Subcutaneous abdominal adipose tissue (tissue), 5 donors: ENCODE measurements at regions not wholly inside any gene's neighbourhood (a gene's known extent, or its start where the extent isn't known, plus 50 kb on each side); places are given as distances from the start of the nearest gene placed in this dataset.

Experiments
- H3K27ac ChIP-seq: one replicate; pipeline ENCODE4 v1.7.0; 2013; ENCODE audit warnings: low read depth, mild to moderate bottlenecking, inconsistent platforms, low read length, moderate library complexity
- H3K27me3 ChIP-seq, 5 donors: one replicate each; pipeline ENCODE4 v1.7.0; 2013; ENCODE audit warnings: low read length in 5 of 5, inconsistent platforms in 1 of 5; ENCODE audit not compliant: control insufficient read depth in 5 of 5, insufficient read depth in 4 of 5
- H3K36me3 ChIP-seq, 5 donors: one replicate each; pipeline ENCODE4 v1.7.0; 2013; ENCODE audit warnings: low read length in 5 of 5; ENCODE audit not compliant: control insufficient read depth in 5 of 5, insufficient read depth in 5 of 5
- H3K4me1 ChIP-seq, 5 donors: one replicate each; pipeline ENCODE4 v1.7.0; 2013; ENCODE audit warnings: low read length in 5 of 5, mild to moderate bottlenecking in 3 of 5, moderate library complexity in 1 of 5; ENCODE audit not compliant: control insufficient read depth in 5 of 5, insufficient read depth in 5 of 5
- H3K4me3 ChIP-seq, 5 donors: one replicate each; pipeline ENCODE4 v1.7.0; 2013; ENCODE audit warnings: low read length in 5 of 5, low read depth in 1 of 5
- H3K9ac ChIP-seq, 5 donors: one replicate each; pipeline ENCODE4 v1.7.0; 2013; ENCODE audit warnings: low read length in 5 of 5, mild to moderate bottlenecking in 4 of 5, moderate library complexity in 3 of 5
- H3K9me3 ChIP-seq, 5 donors: one replicate each; pipeline ENCODE4 v1.7.0; 2013; ENCODE audit warnings: low read length in 5 of 5; ENCODE audit not compliant: control insufficient read depth in 5 of 5
- donor health status: healthy.
- donor health status: healthy.
- donor health status: healthy.
- donor health status: healthy.
- donor health status: healthy.

DNA sequence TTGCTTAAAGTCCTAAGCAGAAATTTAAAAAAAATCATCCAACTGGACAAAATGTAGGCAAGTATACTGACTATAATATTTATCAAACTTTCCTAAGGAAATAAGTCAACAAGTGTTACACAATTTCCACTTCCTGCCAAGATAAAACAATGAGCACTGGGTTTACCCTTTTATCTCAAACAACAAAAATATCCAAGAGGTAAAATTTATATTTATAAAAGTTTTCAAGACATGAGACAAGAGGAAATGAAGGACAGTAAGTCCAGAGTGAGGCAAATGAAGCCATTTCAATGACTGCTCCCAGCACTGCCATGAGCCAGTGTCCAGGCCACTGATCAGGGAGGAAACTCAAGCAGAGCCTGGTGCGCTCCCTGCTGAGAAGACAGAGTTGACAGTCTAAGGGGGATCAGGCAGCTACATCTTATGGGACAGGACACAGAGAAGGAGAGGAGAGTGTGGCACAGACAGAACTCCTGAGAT, 439.4 kb downstream of the RAP2B start:
- Histone ChIP-seq H3K9me3 (no peaks in the 10 kb centered on the region), H3K4me1 (peaks cover 0 to 20% (median 6%) of the 10 kb centered on the region in 5 donors), H3K27ac (peak overlapping the region; percentile 39), H3K27me3 (no peaks in the 10 kb centered on the region), H3K4me3 (no peak overlapping the region), H3K9ac (no peak overlapping the region), H3K36me3 (no peaks in the 10 kb centered on the region)

DNA sequence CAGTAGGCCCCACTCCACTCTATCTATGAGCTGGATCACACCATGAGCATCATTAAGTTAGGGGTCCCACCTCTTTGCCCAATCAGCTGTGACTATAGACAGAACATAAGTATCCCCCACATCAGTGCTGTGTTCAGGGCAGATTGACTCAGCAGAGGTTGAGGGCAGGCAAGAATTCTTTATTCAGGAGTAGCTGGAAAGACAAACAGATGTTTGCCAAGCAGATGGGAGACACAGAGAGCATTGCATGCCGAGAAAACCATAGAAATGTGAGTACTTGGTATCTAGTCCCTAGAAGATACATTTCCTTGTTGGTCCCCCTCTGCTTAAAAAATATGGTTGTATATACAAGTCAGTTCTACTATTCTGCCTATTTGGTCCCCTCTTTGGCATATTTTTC, 440.8 kb downstream of the RAP2B start:
- Histone ChIP-seq H3K27me3 (no peaks in the 10 kb centered on the region), H3K4me1 (peaks cover 0 to 20% (median 6%) of the 10 kb centered on the region in 5 donors), H3K4me3 (no peak overlapping the region), H3K27ac (no peak overlapping the region), H3K9ac (no peak overlapping the region), H3K36me3 (no peaks in the 10 kb centered on the region), H3K9me3 (no peaks in the 10 kb centered on the region)

DNA sequence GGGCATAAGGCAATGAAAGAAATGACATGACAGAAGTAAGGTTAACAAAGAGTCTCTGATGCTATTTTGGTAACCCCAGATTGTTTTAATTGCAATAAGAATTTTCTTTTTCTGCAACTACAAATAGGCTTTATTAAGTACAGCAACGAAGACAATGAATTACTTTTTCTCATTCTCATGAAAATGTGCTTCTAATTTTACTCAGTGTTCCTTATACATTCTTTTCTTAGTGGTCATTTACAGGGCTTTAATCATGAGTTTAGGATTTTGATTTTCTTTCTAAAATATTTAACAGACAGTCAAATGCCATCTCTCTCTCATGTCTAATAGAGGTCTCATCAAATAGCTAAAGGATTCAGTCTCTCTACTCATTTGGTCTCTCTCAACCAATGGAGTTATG, 452.1 kb downstream of the RAP2B start:
- no peaks in the 10 kb centered on the region for H3K36me3 ChIP-seq
- peaks cover 0 to 2% (median 0%) of the 10 kb centered on the region in 5 donors for H3K4me1 ChIP-seq

DNA sequence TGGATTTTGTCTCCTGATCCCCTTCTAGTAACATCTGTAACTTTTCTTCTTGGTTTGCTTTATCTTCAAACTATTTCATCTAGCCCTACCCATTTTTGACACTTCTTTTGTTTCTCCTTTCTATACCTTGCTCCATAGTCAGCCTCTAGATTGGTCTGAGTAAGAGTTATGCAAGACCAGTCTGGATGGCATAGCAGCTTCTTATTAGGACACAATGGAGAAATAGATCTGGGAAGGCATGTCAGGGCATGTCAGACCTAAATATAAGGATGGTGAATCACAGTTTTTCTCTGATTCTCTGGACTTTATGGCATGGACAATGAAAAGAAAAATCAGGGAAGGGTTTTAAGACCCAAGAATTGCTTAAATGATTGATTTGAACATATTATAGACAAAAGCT, 452.5 kb downstream of the RAP2B start:
- H3K4me3 ChIP-seq: no peak overlapping the region
- no peak overlapping the region for H3K9ac ChIP-seq
- no peaks in the 10 kb centered on the region for H3K27me3 ChIP-seq
- no peaks in the 10 kb centered on the region for H3K36me3 ChIP-seq
- H3K27ac ChIP-seq: no peak overlapping the region
- H3K9me3 ChIP-seq: no peaks in the 10 kb centered on the region
- H3K4me1 ChIP-seq: peaks cover 0 to 2% (median 0%) of the 10 kb centered on the region in 5 donors

More for the DNA sequence above, 452.1 kb downstream of the RAP2B start:
- no peak overlapping the region for H3K9ac ChIP-seq
- no peak overlapping the region for H3K4me3 ChIP-seq
- H3K27me3 ChIP-seq: no peaks in the 10 kb centered on the region
- H3K27ac ChIP-seq: no peak overlapping the region
- no peaks in the 10 kb centered on the region for H3K9me3 ChIP-seq

DNA sequence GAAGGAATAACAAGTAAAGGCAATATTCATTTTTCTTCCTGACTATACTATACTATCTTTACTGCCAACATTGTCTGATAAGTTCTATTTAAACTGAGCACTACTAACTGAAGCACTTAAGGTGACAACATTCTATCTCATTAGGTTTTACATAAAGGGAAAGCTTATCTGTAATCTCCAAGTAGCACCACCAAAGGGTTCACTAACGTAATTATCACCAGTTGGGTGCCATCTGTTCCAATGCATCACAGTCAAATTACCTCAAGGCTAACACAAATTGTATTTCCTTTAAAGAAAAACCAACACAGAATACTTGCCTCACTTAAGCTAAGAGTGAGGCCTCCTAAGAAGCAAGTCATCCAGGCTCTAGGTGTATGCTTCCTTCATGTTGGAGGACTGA, 453.8 kb downstream of the RAP2B start:
- no peaks in the 10 kb centered on the region for H3K27me3 ChIP-seq
- H3K4me3 ChIP-seq: no peak overlapping the region
- no peaks in the 10 kb centered on the region for H3K36me3 ChIP-seq
- peaks cover 0 to 4% (median 0%) of the 10 kb centered on the region in 5 donors for H3K9me3 ChIP-seq
- H3K4me1 ChIP-seq: peaks cover 0 to 2% (median 0%) of the 10 kb centered on the region in 5 donors
- no peak overlapping the region for H3K9ac ChIP-seq
- no peak overlapping the region for H3K27ac ChIP-seq

DNA sequence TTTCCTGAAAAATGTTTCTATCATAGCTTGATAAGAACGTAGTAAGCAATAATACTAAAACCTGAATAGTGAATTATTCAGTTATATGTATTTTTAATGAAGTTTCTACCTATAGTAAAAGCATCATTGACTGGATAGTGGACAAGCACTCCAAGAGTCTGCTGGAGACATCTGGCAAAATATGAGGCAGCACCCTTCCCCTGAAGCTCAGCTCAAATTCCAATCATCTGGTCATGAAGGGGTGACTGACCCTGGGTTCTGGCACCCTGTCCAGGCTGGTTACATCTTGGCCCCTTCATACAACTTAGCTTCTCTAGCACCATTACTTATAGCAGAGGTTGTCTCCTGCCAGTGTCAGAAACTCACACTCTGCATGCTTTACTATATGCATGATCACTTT, 455.4 kb downstream of the RAP2B start:
- Histone ChIP-seq H3K9me3 (peaks cover 0 to 6% (median 0%) of the 10 kb centered on the region in 5 donors), H3K27ac (no peak overlapping the region), H3K9ac (no peak overlapping the region), H3K4me1 (peaks cover 0 to 2% (median 0%) of the 10 kb centered on the region in 5 donors), H3K27me3 (no peaks in the 10 kb centered on the region), H3K4me3 (no peak overlapping the region), H3K36me3 (no peaks in the 10 kb centered on the region)

DNA sequence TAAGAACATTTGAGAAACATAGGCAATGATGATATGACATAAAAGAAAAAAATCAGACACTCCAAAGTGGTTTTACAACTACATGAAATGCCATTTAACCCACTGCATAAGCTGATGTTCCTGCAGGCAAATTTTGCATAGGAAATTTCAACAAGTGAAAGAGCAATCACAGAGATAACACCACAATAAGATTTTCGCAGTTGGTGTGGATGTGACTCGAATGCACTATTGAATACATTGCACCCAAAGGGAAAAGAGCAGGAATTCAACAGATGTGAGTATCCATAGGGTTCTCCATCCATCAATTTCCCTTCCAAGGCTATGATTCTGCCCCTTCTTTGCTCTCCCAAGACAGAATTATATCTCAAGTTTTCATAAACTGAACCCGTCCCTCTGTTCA, 456.1 kb downstream of the RAP2B start:
- Histone ChIP-seq H3K4me1 (peaks cover 0 to 2% (median 0%) of the 10 kb centered on the region in 5 donors), H3K27me3 (no peaks in the 10 kb centered on the region), H3K9me3 (peaks cover 0 to 6% (median 0%) of the 10 kb centered on the region in 5 donors), H3K4me3 (no peak overlapping the region), H3K9ac (no peak overlapping the region), H3K36me3 (no peaks in the 10 kb centered on the region), H3K27ac (no peak overlapping the region)

DNA sequence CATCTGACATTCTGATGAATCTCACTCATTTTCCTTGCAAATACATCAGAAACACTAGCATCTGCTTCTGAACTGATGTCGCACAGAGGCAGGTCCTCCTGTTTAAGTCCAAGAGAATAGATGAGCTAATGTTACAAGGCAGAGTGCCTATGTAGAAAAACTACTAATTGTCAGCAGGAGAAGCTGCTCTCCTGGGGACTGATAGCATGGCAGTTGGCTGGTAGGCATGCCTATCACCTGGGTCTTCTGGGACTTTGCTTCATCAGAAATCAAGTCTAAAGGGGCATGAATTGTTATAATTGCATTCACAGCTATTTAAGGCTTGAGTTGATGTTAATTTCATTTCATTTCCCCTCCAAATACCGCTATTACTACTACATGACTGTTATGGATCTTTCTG, 457.2 kb downstream of the RAP2B start:
- Histone ChIP-seq H3K9me3 (peaks cover 0 to 6% (median 0%) of the 10 kb centered on the region in 5 donors), H3K27ac (no peak overlapping the region), H3K4me3 (no peak overlapping the region), H3K27me3 (no peaks in the 10 kb centered on the region), H3K4me1 (peaks cover 0 to 2% (median 0%) of the 10 kb centered on the region in 5 donors), H3K9ac (no peak overlapping the region), H3K36me3 (no peaks in the 10 kb centered on the region)

DNA sequence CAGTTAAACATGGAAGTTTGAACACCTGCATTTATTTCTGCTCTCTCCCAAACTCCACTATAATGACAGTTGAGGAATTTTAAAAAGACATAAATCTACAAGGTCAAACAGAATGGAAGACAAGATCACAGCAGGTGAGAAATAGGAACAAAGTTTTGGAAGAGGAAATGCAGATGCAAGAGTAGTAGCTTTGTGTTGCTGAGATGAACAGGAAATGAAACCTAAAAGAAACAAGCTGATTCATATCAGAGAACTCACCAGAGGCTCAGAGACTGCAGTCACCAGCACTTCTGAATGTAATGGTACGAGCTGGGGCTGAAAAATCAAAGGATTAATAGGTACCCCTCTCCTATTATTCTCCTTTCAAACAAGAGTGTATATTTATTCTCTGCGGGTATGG, 459.9 kb downstream of the RAP2B start:
- Histone ChIP-seq H3K36me3 (no peaks in the 10 kb centered on the region), H3K4me3 (no peak overlapping the region), H3K9ac (no peak overlapping the region), H3K4me1 (no peaks in the 10 kb centered on the region), H3K27ac (no peak overlapping the region), H3K9me3 (peaks cover 0 to 6% (median 0%) of the 10 kb centered on the region in 5 donors), H3K27me3 (no peaks in the 10 kb centered on the region)

DNA sequence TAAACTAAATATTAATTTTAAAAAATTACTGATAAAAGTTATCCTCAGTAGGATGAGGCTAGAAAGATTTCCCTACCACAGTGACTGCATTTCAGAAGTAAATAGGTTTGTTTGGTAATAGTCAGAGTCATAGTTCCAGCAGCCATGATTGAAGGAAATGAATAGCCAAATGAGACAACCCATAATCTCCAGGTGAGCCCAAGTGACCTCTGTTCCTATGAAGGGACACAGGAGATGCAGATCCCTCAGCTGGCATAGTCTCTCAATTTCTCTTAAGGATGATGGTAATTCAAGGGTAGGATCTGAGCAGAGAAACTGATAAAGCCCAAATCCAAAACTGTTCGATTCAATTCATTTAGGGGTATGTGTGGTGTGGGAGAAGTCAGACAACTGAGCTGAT, 461.8 kb downstream of the RAP2B start:
- Histone ChIP-seq H3K4me3 (no peak overlapping the region), H3K9ac (no peak overlapping the region), H3K27ac (no peak overlapping the region), H3K4me1 (peaks cover 0 to 8% (median 0%) of the 10 kb centered on the region in 5 donors), H3K9me3 (peaks cover 0 to 6% (median 0%) of the 10 kb centered on the region in 5 donors), H3K36me3 (no peaks in the 10 kb centered on the region), H3K27me3 (no peaks in the 10 kb centered on the region)
